Brain microvascular endothelial cell (primary cell): ENCODE measurements at regions not wholly inside any gene's neighbourhood (a gene's known extent, or its start where the extent isn't known, plus 50 kb on each side); places are given as distances from the start of the nearest gene placed in this dataset.

Experiments used
- DNase-seq: peaks from one replicate; pipeline ENCODE4 v3.0.0-alpha.2; 2020
- H3K27ac ChIP-seq: fragments of 250-450 bp; sonication (Bioruptor Pico); 2 replicates; pipeline ENCODE4 v1.5.1; 2020; ENCODE audit warnings: mild to moderate bottlenecking, moderate library complexity
- H3K27me3 ChIP-seq: fragments of 250-450 bp; sonication (Bioruptor Pico); replicated peaks from 2 replicates; pipeline ENCODE4 v1.5.1; 2020; ENCODE audit warnings: mild to moderate bottlenecking
- H3K36me3 ChIP-seq: fragments of 250-450 bp; sonication (Bioruptor Pico); replicated peaks from 2 replicates; pipeline ENCODE4 v1.5.1; 2020; ENCODE audit warnings: mild to moderate bottlenecking
- H3K4me3 ChIP-seq: 2 replicates; pipeline ENCODE4 v1.5.1; 2011; ENCODE audit warnings: low read depth, mild to moderate bottlenecking, control low read depth, low read length, moderate library complexity
- in situ Hi-C: cut with HindIII; loops from 2 replicates; pipeline ENCODE4 v1.10.0; 2017; ENCODE audit warnings: low sequenced_read_pairs, low pct_ligation_motif_present
- TF ChIP-seq, protein P1 (sequence below): IDR thresholded peaks from 2 replicates; pipeline ENCODE4 v1.5.1; 2011; ENCODE audit warnings: low read depth, mild to moderate bottlenecking, moderate library complexity, low read length, control low read depth, inconsistent platforms; ENCODE audit errors: missing control alignments

DNA sequence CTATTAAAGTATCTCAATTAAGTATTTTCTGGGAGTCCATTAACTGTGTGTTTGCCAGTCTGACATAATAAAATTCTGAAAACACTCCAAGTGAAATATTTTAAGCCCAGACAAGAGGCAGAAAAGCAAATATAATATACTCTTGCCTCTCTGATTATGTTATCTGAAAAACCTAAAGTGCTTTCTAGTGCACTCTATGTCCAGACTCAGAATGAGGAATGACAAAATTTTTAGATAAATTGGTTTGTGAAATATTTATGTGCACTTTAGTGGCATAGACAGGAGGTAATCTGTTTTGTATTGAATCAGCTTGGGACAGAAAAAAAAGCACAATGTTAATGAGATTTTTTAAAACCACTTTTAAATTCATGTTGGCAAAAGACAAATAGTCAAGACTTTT is 508.2 kb upstream of the SUCLG2 start:
- no peak for DNase-seq
- Histone ChIP-seq H3K4me3 (no peak overlapping the region), H3K36me3 (no peaks in the 10 kb centered on the region), H3K27ac (no peak overlapping the region), H3K27me3 (no peaks in the 10 kb centered on the region)
- TF ChIP-seq, protein P1, sequence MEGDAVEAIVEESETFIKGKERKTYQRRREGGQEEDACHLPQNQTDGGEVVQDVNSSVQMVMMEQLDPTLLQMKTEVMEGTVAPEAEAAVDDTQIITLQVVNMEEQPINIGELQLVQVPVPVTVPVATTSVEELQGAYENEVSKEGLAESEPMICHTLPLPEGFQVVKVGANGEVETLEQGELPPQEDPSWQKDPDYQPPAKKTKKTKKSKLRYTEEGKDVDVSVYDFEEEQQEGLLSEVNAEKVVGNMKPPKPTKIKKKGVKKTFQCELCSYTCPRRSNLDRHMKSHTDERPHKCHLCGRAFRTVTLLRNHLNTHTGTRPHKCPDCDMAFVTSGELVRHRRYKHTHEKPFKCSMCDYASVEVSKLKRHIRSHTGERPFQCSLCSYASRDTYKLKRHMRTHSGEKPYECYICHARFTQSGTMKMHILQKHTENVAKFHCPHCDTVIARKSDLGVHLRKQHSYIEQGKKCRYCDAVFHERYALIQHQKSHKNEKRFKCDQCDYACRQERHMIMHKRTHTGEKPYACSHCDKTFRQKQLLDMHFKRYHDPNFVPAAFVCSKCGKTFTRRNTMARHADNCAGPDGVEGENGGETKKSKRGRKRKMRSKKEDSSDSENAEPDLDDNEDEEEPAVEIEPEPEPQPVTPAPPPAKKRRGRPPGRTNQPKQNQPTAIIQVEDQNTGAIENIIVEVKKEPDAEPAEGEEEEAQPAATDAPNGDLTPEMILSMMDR, result no peak
- in situ Hi-C loops, result no loop called here

DNA sequence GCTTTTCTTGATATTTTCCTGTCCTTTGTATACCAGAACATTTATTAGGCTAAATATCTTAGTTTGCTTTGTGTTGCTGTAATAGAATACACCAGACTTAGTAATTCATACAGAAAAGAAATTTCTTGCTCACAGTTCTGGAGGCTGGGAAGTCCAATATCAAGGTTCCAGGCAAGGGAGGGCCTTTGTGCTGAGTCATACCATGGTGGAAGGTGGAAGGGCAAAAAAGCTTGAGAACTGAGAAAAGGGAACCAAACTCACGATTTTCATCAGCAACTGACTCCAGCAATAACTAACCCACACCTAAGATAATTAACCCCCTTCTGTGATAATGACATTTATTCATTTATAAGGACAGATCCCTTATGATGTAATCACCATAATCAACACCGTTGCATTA is 496.9 kb upstream of the SUCLG2 start:
- no peak overlapping the region for H3K4me3 ChIP-seq
- TF ChIP-seq, protein P1, result no peak
- H3K36me3 ChIP-seq, result no peaks in the 10 kb centered on the region
- DNase-seq, result no peak
- no peaks in the 10 kb centered on the region for H3K27me3 ChIP-seq
- in situ Hi-C loops, result no loop called here
- H3K27ac ChIP-seq, result no peak overlapping the region

DNA sequence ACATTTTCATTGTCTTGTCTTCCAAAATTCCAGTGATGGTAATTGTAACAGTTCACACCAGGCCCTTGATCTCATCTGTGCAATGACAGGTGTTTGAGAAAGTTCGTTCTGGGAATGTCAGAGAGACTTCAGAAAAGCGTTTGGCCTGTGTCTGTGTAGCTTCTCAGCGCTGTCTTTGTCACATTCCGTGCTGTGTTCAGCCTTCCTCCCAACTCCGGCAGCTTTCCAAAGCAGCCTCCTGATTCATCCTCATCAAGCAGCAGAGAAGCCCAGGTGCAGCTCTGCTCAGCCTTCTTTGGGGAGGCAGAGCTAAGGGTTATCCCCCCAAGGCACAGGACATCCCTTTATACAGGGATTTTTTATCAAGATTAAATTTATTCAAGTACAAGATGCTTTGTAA is 494.0 kb upstream of the SUCLG2 start:
- no peaks in the 10 kb centered on the region for H3K27me3 ChIP-seq
- TF ChIP-seq, protein P1, result no peak
- in situ Hi-C loops, result no loop called here

DNA sequence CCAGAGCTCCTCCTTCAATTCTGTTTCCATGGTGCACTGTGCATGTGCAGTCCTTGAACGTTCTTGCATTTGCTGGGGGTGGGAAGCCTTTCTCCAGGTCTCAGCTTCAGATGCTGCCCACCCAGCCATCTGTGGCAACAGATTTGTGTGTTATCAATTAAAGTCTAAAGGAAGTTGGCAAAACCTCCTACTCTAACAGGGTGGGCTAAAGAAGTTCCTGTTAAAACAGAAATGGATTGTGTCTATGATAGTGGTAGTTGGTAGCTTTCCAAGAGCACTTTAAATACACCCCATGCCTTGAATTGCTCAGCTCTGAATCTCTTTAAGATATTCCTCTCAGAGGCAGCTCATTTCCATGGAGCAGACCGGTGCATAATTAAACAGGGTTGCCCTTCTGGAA is 488.0 kb upstream of the SUCLG2 start:
- in situ Hi-C loops, result no loop called here
- Histone ChIP-seq H3K36me3 (no peaks in the 10 kb centered on the region), H3K27ac (no peak overlapping the region), H3K27me3 (no peaks in the 10 kb centered on the region), H3K4me3 (no peak overlapping the region)
- TF ChIP-seq, protein P1, result no peak
- no peak for DNase-seq

More for the DNA sequence above, 494.0 kb upstream of the SUCLG2 start:
- no peak for DNase-seq
- H3K36me3 ChIP-seq, result no peaks in the 10 kb centered on the region
- H3K4me3 ChIP-seq, result no peak overlapping the region
- H3K27ac ChIP-seq, result no peak overlapping the region

DNA sequence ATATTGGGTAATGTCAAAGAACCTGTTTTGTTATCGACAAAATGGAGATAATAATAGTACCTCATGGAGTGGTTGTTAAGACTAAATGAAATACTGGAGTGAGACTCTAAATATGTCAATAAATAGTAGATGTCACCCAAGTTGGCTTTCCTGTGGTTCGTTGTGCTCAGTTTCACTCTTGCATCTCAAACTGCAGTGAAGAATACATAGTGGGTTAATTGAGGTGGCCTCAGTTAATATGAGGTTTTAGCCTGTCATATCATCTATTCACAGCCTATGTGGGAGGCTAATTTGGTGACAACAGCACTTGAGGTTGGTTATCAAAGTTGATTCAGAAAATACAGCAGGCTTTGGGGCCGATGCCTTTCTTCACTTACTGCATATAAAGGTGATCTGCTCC is 485.5 kb upstream of the SUCLG2 start:
- TF ChIP-seq, protein P1, result no peak
- H3K36me3 ChIP-seq, result no peaks in the 10 kb centered on the region

DNA sequence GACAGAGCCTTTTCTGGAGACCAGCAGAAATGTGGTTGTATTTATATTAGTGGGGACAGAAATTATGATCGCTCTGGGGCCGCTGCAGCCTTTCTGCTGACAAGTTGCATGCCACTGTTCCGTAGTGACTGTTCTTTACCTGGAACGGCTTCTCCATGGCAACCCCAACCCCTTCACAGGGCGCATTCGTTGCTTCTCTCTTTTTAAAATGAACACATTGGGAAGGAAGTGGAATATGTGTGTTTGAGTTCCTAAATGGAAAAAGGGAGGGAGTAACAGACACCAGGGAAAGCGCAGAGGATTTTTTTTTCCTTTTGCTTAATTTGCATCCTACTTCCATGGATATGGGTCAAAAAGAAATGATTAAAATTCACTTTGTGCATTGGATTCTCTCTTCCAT is 482.0 kb upstream of the SUCLG2 start:
- in situ Hi-C loops, result no loop called here
- H3K27me3 ChIP-seq, result no peaks in the 10 kb centered on the region
- TF ChIP-seq, protein P1, result no peak

More for the DNA sequence above, 485.5 kb upstream of the SUCLG2 start:
- Histone ChIP-seq H3K27ac (no peak overlapping the region), H3K4me3 (no peak overlapping the region), H3K27me3 (no peaks in the 10 kb centered on the region)
- no peak for DNase-seq
- in situ Hi-C loops, result no loop called here

More for the DNA sequence above, 482.0 kb upstream of the SUCLG2 start:
- Histone ChIP-seq H3K27ac (no peak overlapping the region), H3K4me3 (no peak overlapping the region), H3K36me3 (no peaks in the 10 kb centered on the region)
- DNase-seq, result no peak
